ENCODE measurements at regions not wholly inside any gene's neighbourhood (a gene's known extent, or its start where the extent isn't known, plus 50 kb on each side); places are given as distances from the start of the nearest gene placed in this dataset.

- peak overlapping the region; percentile 81 for H2AFZ ChIP-seq (ENCODE audit: low read length)
- peak overlapping the region; percentile 51 for H3K4me2 ChIP-seq (ENCODE audit: low read length)
- peaks cover 29% of the 10 kb centered on the region for H3K4me1 ChIP-seq (ENCODE audit: insufficient read depth, low read length, poor library complexity, severe bottlenecking)
- POLR2A ChIA-PET = interaction anchor here (0.5 to 1.0 kb wide), 3 partner anchors 20 to 320 kb away, joined by 3 read pairs; no protein-coding TSS in a partner anchor
- no TSS peak for BruUV-seq (replicated peaks)
- DNase-seq (ENCODE audit: low spot score) = no peak
- H3K9me3 ChIP-seq (ENCODE audit: low read length) = no peaks in the 10 kb centered on the region
- no peak for TF ChIP-seq CTCF (conservative IDR thresholded peaks at IDR 0.05; ENCODE audit: low read length)
- TF ChIP-seq EZH2phosphoT487 (IDR thresholded peaks at IDR 0.05; ENCODE audit: borderline replicate concordance, low read depth, low read length) = no peak
- no peaks in the 10 kb centered on the region for H3K9me2 ChIP-seq (ENCODE audit: insufficient read depth, low read length)
- CTCF ChIA-PET (ENCODE audit: unreplicated experiment) = no interaction called here
- H3K4me3 ChIP-seq (ENCODE audit: low read depth, low read length, poor library complexity, severe bottlenecking) = peak overlapping the region; percentile 41
- no peaks in the 10 kb centered on the region for H3K36me3 ChIP-seq (ENCODE audit: insufficient read depth, low read length)
- H3K79me2 ChIP-seq (ENCODE audit: insufficient read depth, low read depth, low read length) = no peaks in the 10 kb centered on the region
- no peak overlapping the region for H3K27ac ChIP-seq (ENCODE audit: low read depth, low read length, poor library complexity, severe bottlenecking)
- no peaks in the 10 kb centered on the region for H4K20me1 ChIP-seq (ENCODE audit: insufficient read depth, low read length)
- intact Hi-C loops (cut with micrococcal nuclease; ENCODE audit: unreplicated experiment) = no loop called here
These were observed 54.4 kb downstream of the PRR18 start for GRCh38 chr6:166253778-166254204.

- ChIA-PET CTCF (ENCODE audit: unreplicated experiment) (no interaction called here), POLR2A (interaction anchor here (0.6 to 1.1 kb wide), 4 partner anchors 20 to 102 kb away, joined by 3 to 4 read pairs (median 3); no protein-coding TSS in a partner anchor)
- Histone ChIP-seq H3K27ac (ENCODE audit: low read depth, low read length, poor library complexity, severe bottlenecking) (no peak overlapping the region), H2AFZ (ENCODE audit: low read length) (peak overlapping the region; percentile 81), H4K20me1 (ENCODE audit: insufficient read depth, low read length) (no peaks in the 10 kb centered on the region), H3K4me2 (ENCODE audit: low read length) (peak overlapping the region; percentile 51), H3K79me2 (ENCODE audit: insufficient read depth, low read depth, low read length) (no peaks in the 10 kb centered on the region), H3K9me3 (ENCODE audit: low read length) (no peaks in the 10 kb centered on the region), H3K9me2 (ENCODE audit: insufficient read depth, low read length) (no peaks in the 10 kb centered on the region), H3K4me3 (ENCODE audit: low read depth, low read length, poor library complexity, severe bottlenecking) (peak overlapping the region; percentile 41), H3K36me3 (ENCODE audit: insufficient read depth, low read length) (no peaks in the 10 kb centered on the region), H3K4me1 (ENCODE audit: insufficient read depth, low read length, poor library complexity, severe bottlenecking) (peaks cover 25% of the 10 kb centered on the region)
- TF ChIP-seq CTCF (conservative IDR thresholded peaks at IDR 0.05; ENCODE audit: low read length) = no peak
- no peak for TF ChIP-seq EZH2phosphoT487 (IDR thresholded peaks at IDR 0.05; ENCODE audit: borderline replicate concordance, low read depth, low read length)
- intact Hi-C loops (cut with micrococcal nuclease; ENCODE audit: unreplicated experiment) = no loop called here
- DNase-seq (ENCODE audit: low spot score) = no peak
- no TSS peak for BruUV-seq (replicated peaks)
These were observed 54.9 kb downstream of the PRR18 start for GRCh38 chr6:166253281-166253681.

- CTCF ChIA-PET (ENCODE audit: unreplicated experiment) = no interaction called here
These were observed 55.6 kb downstream of the PRR18 start for GRCh38 chr6:166252601-166253000.

More at GRCh38 chr6:166252601-166253000, 55.6 kb downstream of the PRR18 start:
- Histone ChIP-seq H3K4me3 (ENCODE audit: low read depth, low read length, poor library complexity, severe bottlenecking) (no peak overlapping the region), H3K27ac (ENCODE audit: low read depth, low read length, poor library complexity, severe bottlenecking) (no peak overlapping the region), H2AFZ (ENCODE audit: low read length) (no peak overlapping the region), H3K9me3 (ENCODE audit: low read length) (no peaks in the 10 kb centered on the region), H3K9me2 (ENCODE audit: insufficient read depth, low read length) (no peaks in the 10 kb centered on the region), H4K20me1 (ENCODE audit: insufficient read depth, low read length) (no peaks in the 10 kb centered on the region), H3K4me2 (ENCODE audit: low read length) (no peak overlapping the region), H3K79me2 (ENCODE audit: insufficient read depth, low read depth, low read length) (no peaks in the 10 kb centered on the region), H3K4me1 (ENCODE audit: insufficient read depth, low read length, poor library complexity, severe bottlenecking) (peaks cover 25% of the 10 kb centered on the region), H3K36me3 (ENCODE audit: insufficient read depth, low read length) (no peaks in the 10 kb centered on the region)
- intact Hi-C loops (cut with micrococcal nuclease; ENCODE audit: unreplicated experiment) = no loop called here
- BruUV-seq (replicated peaks) = no TSS peak
- no peak for DNase-seq (ENCODE audit: low spot score)
- POLR2A ChIA-PET = interaction anchor here (0.7 to 3.1 kb wide), 5 partner anchors 11 to 183 kb away, joined by 3 to 15 read pairs (median 3); no protein-coding TSS in a partner anchor
- TF ChIP-seq EZH2phosphoT487 (IDR thresholded peaks at IDR 0.05; ENCODE audit: borderline replicate concordance, low read depth, low read length) (no peak), CTCF (conservative IDR thresholded peaks at IDR 0.05; ENCODE audit: low read length) (no peak)

All from OCI-LY7 (cell line).